Nephron (organoid): ENCODE measurements at regions not wholly inside any gene's neighbourhood (a gene's known extent, or its start where the extent isn't known, plus 50 kb on each side); places are given as distances from the start of the nearest gene placed in this dataset.

Experiments used
- H3K27ac Mint-ChIP-seq, 3 experiments: 2 replicates each; pipeline ENCODE4 v1.8.0; 2020; ENCODE audit warnings: mixed read lengths in 3 of 3, mild to moderate bottlenecking in 2 of 3, moderate library complexity in 1 of 3
- H3K27me3 Mint-ChIP-seq: 2 replicates; pipeline ENCODE4 v1.8.0; 2021; ENCODE audit warnings: low read depth, mild to moderate bottlenecking, moderate library complexity, mixed read lengths
- H3K36me3 Mint-ChIP-seq: 2 replicates; pipeline ENCODE4 v1.8.0; 2020; ENCODE audit warnings: low read depth, mixed read lengths
- H3K4me1 Mint-ChIP-seq: 2 replicates; pipeline ENCODE4 v1.8.0; 2020; ENCODE audit warnings: mixed read lengths
- H3K4me3 Mint-ChIP-seq, 3 experiments: 2 replicates each; pipeline ENCODE4 v1.8.0; 2020; ENCODE audit warnings: mild to moderate bottlenecking in 3 of 3, mixed read lengths in 3 of 3, moderate library complexity in 2 of 3
- H3K9me3 Mint-ChIP-seq: 2 replicates; pipeline ENCODE4 v1.8.0; 2020; ENCODE audit warnings: mixed read lengths
- CTCF ChIP-seq, 3 experiments: fragments of 200-600 bp; sonication (generic); IDR thresholded peaks; one replicate each; pipeline ENCODE4 v1.5.0; 2021; ENCODE audit warnings: antibody characterized with exemption in 3 of 3; ENCODE audit not compliant: unreplicated experiment in 3 of 3

- Mint-ChIP-seq H3K27me3 (peaks cover 4% of the 10 kb centered on the region), H3K4me3 (no peak overlapping the region), H3K9me3 (peaks cover under 1% of the 10 kb centered on the region), H3K27ac (peak overlapping the region in 1 of 3 experiments; percentile 31), H3K36me3 (no peaks in the 10 kb centered on the region), H3K4me1 (peaks cover 18% of the 10 kb centered on the region)
- no peak for TF ChIP-seq CTCF (IDR thresholded peaks at IDR 0.05; ENCODE audit: unreplicated experiment in 3 of 3)
Measured at GRCh38 chr14:53384073-53384472, 230.9 kb upstream of the DDHD1 start.

- peaks cover 4% of the 10 kb centered on the region for H3K27me3 Mint-ChIP-seq
- TF ChIP-seq CTCF (IDR thresholded peaks at IDR 0.05; ENCODE audit: unreplicated experiment in 3 of 3), result no peak
- H3K27ac Mint-ChIP-seq, result no peak overlapping the region
- no peaks in the 10 kb centered on the region for H3K36me3 Mint-ChIP-seq
- no peak overlapping the region for H3K4me3 Mint-ChIP-seq
- peaks cover 2% of the 10 kb centered on the region for H3K9me3 Mint-ChIP-seq
- peaks cover 7% of the 10 kb centered on the region for H3K4me1 Mint-ChIP-seq
Measured at GRCh38 chr14:53381895-53382294, 228.8 kb upstream of the DDHD1 start.

GRCh38 chr14:53380867-53381225 lies 227.7 kb upstream of the DDHD1 start:
- Mint-ChIP-seq H3K36me3 (no peaks in the 10 kb centered on the region), H3K9me3 (peaks cover 2% of the 10 kb centered on the region), H3K4me3 (no peak overlapping the region), H3K27ac (no peak overlapping the region), H3K4me1 (peaks cover 7% of the 10 kb centered on the region), H3K27me3 (peaks cover 4% of the 10 kb centered on the region)
- no peak for TF ChIP-seq CTCF (IDR thresholded peaks at IDR 0.05; ENCODE audit: unreplicated experiment in 3 of 3)

- Mint-ChIP-seq H3K27ac (no peak overlapping the region), H3K36me3 (no peaks in the 10 kb centered on the region), H3K4me1 (peaks cover 7% of the 10 kb centered on the region), H3K27me3 (peaks cover 4% of the 10 kb centered on the region), H3K4me3 (no peak overlapping the region), H3K9me3 (peaks cover 2% of the 10 kb centered on the region)
- no peak for TF ChIP-seq CTCF (IDR thresholded peaks at IDR 0.05; ENCODE audit: unreplicated experiment in 3 of 3)
Measured at GRCh38 chr14:53380052-53380866, 227.1 kb upstream of the DDHD1 start.

- Mint-ChIP-seq H3K27ac (no peak overlapping the region), H3K27me3 (peaks cover 4% of the 10 kb centered on the region), H3K4me3 (no peak overlapping the region), H3K36me3 (no peaks in the 10 kb centered on the region), H3K4me1 (peaks cover 7% of the 10 kb centered on the region), H3K9me3 (peaks cover 2% of the 10 kb centered on the region)
- no peak for TF ChIP-seq CTCF (IDR thresholded peaks at IDR 0.05; ENCODE audit: unreplicated experiment in 3 of 3)
Measured at GRCh38 chr14:53378142-53378541, 225.0 kb upstream of the DDHD1 start.

- TF ChIP-seq CTCF (IDR thresholded peaks at IDR 0.05; ENCODE audit: unreplicated experiment in 3 of 3), result no peak
- Mint-ChIP-seq H3K9me3 (peaks cover 2% of the 10 kb centered on the region), H3K4me1 (peaks cover 7% of the 10 kb centered on the region), H3K36me3 (no peaks in the 10 kb centered on the region), H3K27me3 (no peaks in the 10 kb centered on the region), H3K27ac (no peak overlapping the region), H3K4me3 (no peak overlapping the region)
Measured at GRCh38 chr14:53376064-53376463, 222.9 kb upstream of the DDHD1 start.
